ENCODE measurements at regions not wholly inside any gene's neighbourhood (a gene's known extent, or its start where the extent isn't known, plus 50 kb on each side); places are given as distances from the start of the nearest gene placed in this dataset.

- Histone ChIP-seq H3K27ac (no peak overlapping the region), H3K27me3 (no peaks in the 10 kb centered on the region), H3K4me3 (no peak overlapping the region), H3K36me3 (replicated peaks in 1 of 2) (no peaks in the 10 kb centered on the region), H3K9me3 (replicated peaks in 1 of 3) (no peaks in the 10 kb centered on the region), H3K4me1 (replicated peaks in 1 of 2) (no peaks in the 10 kb centered on the region)
- TF ChIP-seq POLR2A (IDR thresholded peaks at IDR 0.05): no peak
- no peak for TF ChIP-seq CTCF (IDR thresholded peaks at IDR 0.05)
- no peak for DNase-seq
- intact Hi-C loops (cut with DNase I): no loop called here
- WGBS, 4 donors: 75 to 87% (median 80%) methylated on average over 3 of the region's 3 CpGs
Observed at GRCh38 chr3:74814181-74814580, 199.7 kb upstream of the CNTN3 start.

- DNase-seq: no peak
- no peak for TF ChIP-seq POLR2A (IDR thresholded peaks at IDR 0.05)
- no peak for TF ChIP-seq CTCF (IDR thresholded peaks at IDR 0.05)
- intact Hi-C loops (cut with DNase I): no loop called here
- WGBS, 4 donors: 77 to 91% (median 84%) methylated on average over 3 of the region's 3 CpGs
- H3K36me3 ChIP-seq (replicated peaks in 1 of 2): no peaks in the 10 kb centered on the region
- H3K27me3 ChIP-seq: no peaks in the 10 kb centered on the region
- no peaks in the 10 kb centered on the region for H3K4me1 ChIP-seq (replicated peaks in 1 of 2)
- no peak overlapping the region for H3K4me3 ChIP-seq
- H3K9me3 ChIP-seq (replicated peaks in 1 of 3): no peaks in the 10 kb centered on the region
- no peak overlapping the region for H3K27ac ChIP-seq
Observed at GRCh38 chr3:74812756-74813155, 198.3 kb upstream of the CNTN3 start.

GRCh38 chr3:74808506-74809275 is 194.2 kb upstream of the CNTN3 start:
- no peaks in the 10 kb centered on the region for H3K36me3 ChIP-seq (replicated peaks in 1 of 2)
- 50 to 81% (median 71%) methylated on average over 1 of the region's 1 CpG for WGBS, 4 donors
- H3K27ac ChIP-seq: no peak overlapping the region

GRCh38 chr3:74801924-74802323 is 187.5 kb upstream of the CNTN3 start:
- Histone ChIP-seq H3K36me3 (replicated peaks in 1 of 2) (no peaks in the 10 kb centered on the region), H3K27me3 (no peaks in the 10 kb centered on the region), H3K9me3 (replicated peaks in 1 of 3) (no peaks in the 10 kb centered on the region), H3K4me3 (no peak overlapping the region), H3K4me1 (replicated peaks in 1 of 2) (no peaks in the 10 kb centered on the region), H3K27ac (no peak overlapping the region)
- intact Hi-C loops (cut with DNase I): no loop called here
- DNase-seq: no peak
- 18 to 44% (median 40%) methylated on average over 2 of the region's 2 CpGs for WGBS, 4 donors
- TF ChIP-seq POLR2A (IDR thresholded peaks at IDR 0.05) (no peak), CTCF (IDR thresholded peaks at IDR 0.05) (no peak)

More at GRCh38 chr3:74808506-74809275, 194.2 kb upstream of the CNTN3 start:
- no peak overlapping the region for H3K4me3 ChIP-seq
- no peaks in the 10 kb centered on the region for H3K4me1 ChIP-seq (replicated peaks in 1 of 2)
- H3K9me3 ChIP-seq (replicated peaks in 1 of 3): no peaks in the 10 kb centered on the region
- H3K27me3 ChIP-seq: no peaks in the 10 kb centered on the region
- intact Hi-C loops (cut with DNase I): no loop called here
- DNase-seq: no peak
- no peak for TF ChIP-seq CTCF (IDR thresholded peaks at IDR 0.05)
- TF ChIP-seq POLR2A (IDR thresholded peaks at IDR 0.05): no peak

Data from adrenal gland (tissue), 9 donors.